IMR-90 (cell line): ENCODE measurements at regions not wholly inside any gene's neighbourhood (a gene's known extent, or its start where the extent isn't known, plus 50 kb on each side); places are given as distances from the start of the nearest gene placed in this dataset.

Source experiments
- ATAC-seq: fragments of 200-7000 bp; cut with Tn5 transposase; 2 replicates; pipeline ENCODE4 v1.9.1; 2020; ENCODE audit warnings: low read depth, mild to moderate bottlenecking, moderate library complexity
- BruUV-seq: library from RNA; stranded (reverse); fragments of 400-500 nt; replicated peaks from 2 replicates; lab custom pipeline; 2021; lab: Mats Ljungman, UMichigan
- CTCF ChIA-PET: fragments of 300-600 bp; formaldehyde crosslinking; extraction: SDS; loops from one replicate; lab custom pipeline; 2021; ENCODE audit warnings: antibody characterized with exemption; lab: Yijun Ruan, JAX
- POLR2A ChIA-PET: fragments of 300-600 bp; sonication (Branson Sonifier 250); formaldehyde crosslinking; loops from one replicate; lab custom pipeline; 2022; ENCODE audit warnings: antibody characterized with exemption; ENCODE audit not compliant: unreplicated experiment; lab: Charles Lee
- DNase-seq: peaks from one replicate; pipeline ENCODE4 v3.0.0; 2013
- H2AFZ ChIP-seq: replicated peaks from 2 replicates; pipeline ENCODE3; 2013; ENCODE audit warnings: low read length, mild to moderate bottlenecking; ENCODE audit not compliant: poor library complexity
- H2AK5ac ChIP-seq: 2 replicates; pipeline ENCODE4 v1.6.1; 2013; ENCODE audit warnings: low read depth, low read length, inconsistent platforms
- H2AK9ac ChIP-seq: replicated peaks from 2 replicates; pipeline ENCODE3; 2013; ENCODE audit warnings: mild to moderate bottlenecking, low read depth, low read length, moderate library complexity; ENCODE audit not compliant: poor library complexity
- H2BK120ac ChIP-seq: 2 replicates; pipeline ENCODE4 v1.6.1; 2013; ENCODE audit warnings: low read depth, low read length, inconsistent platforms
- H2BK15ac ChIP-seq: 3 replicates; pipeline ENCODE4 v1.6.1; 2013; ENCODE audit warnings: low read depth, low read length, inconsistent platforms
- H2BK20ac ChIP-seq: 2 replicates; pipeline ENCODE4 v1.6.1; 2013; ENCODE audit warnings: low read depth, mild to moderate bottlenecking, inconsistent platforms, low read length, moderate library complexity
- H2BK5ac ChIP-seq: 2 replicates; pipeline ENCODE4 v1.6.1; 2013; ENCODE audit warnings: mild to moderate bottlenecking, low read depth, low read length, inconsistent platforms; ENCODE audit not compliant: poor library complexity, severe bottlenecking
- H3K14ac ChIP-seq: replicated peaks from 2 replicates; pipeline ENCODE4 v1.6.1; 2013; ENCODE audit warnings: low read depth, low read length, inconsistent platforms
- H3K18ac ChIP-seq: 2 replicates; pipeline ENCODE4 v1.6.1; 2013; ENCODE audit warnings: low read depth, low read length, control low read depth
- H3K23ac ChIP-seq: 2 replicates; pipeline ENCODE4 v1.6.1; 2013; ENCODE audit warnings: low read depth, low read length, inconsistent platforms
- H3K27ac ChIP-seq: 2 replicates; pipeline ENCODE4 v1.5.1; 2013; ENCODE audit warnings: mild to moderate bottlenecking, control low read depth, low read length; ENCODE audit not compliant: insufficient read depth
- H3K27me3 ChIP-seq: 2 replicates; pipeline ENCODE4 v1.6.1; 2013; ENCODE audit warnings: low read length; ENCODE audit not compliant: control insufficient read depth, insufficient read depth
- H3K36me3 ChIP-seq: 2 replicates; pipeline ENCODE4 v1.6.1; 2013; ENCODE audit warnings: low read length, mixed read lengths; ENCODE audit not compliant: control insufficient read depth, insufficient read depth
- H3K4ac ChIP-seq: 2 replicates; pipeline ENCODE4 v1.6.1; 2013; ENCODE audit warnings: low read depth, low read length, inconsistent platforms
- H3K4me1 ChIP-seq: 2 replicates; pipeline ENCODE4 v1.6.1; 2013; ENCODE audit warnings: low read length, mixed read lengths; ENCODE audit not compliant: control insufficient read depth, insufficient read depth
- H3K4me2 ChIP-seq: 2 replicates; pipeline ENCODE4 v1.6.1; 2013; ENCODE audit warnings: low read depth, mild to moderate bottlenecking, control low read depth, low read length, moderate library complexity
- H3K4me3 ChIP-seq: 2 replicates; pipeline ENCODE4 v1.5.1; 2013; ENCODE audit warnings: low read depth, mild to moderate bottlenecking, control low read depth, low read length, moderate library complexity; ENCODE audit not compliant: insufficient read depth
- H3K56ac ChIP-seq: 2 replicates; pipeline ENCODE4 v1.6.1; 2013; ENCODE audit warnings: low read length, inconsistent platforms; ENCODE audit not compliant: insufficient read depth; ENCODE audit errors: extremely low read depth
- H3K79me1 ChIP-seq, 2 experiments: 2 replicates each; pipeline ENCODE4 v1.6.1; 2013; ENCODE audit warnings: low read length in 2 of 2, inconsistent platforms in 1 of 2, low read depth in 1 of 2
- H3K9ac ChIP-seq: 2 replicates; pipeline ENCODE4 v1.6.1; 2013; ENCODE audit warnings: low read depth, low read length, control low read depth
- H3K9me1 ChIP-seq: 2 replicates; pipeline ENCODE4 v1.6.1; 2013; ENCODE audit warnings: low read length, inconsistent platforms; ENCODE audit not compliant: insufficient read depth
- H3K9me3 ChIP-seq: 2 replicates; pipeline ENCODE4 v1.6.1; 2013; ENCODE audit warnings: low read length; ENCODE audit not compliant: control insufficient read depth, insufficient read depth
- H4K20me1 ChIP-seq: 2 replicates; pipeline ENCODE4 v1.6.1; 2013; ENCODE audit warnings: low read length, inconsistent platforms; ENCODE audit not compliant: insufficient read depth
- H4K5ac ChIP-seq: 2 replicates; pipeline ENCODE4 v1.6.1; 2013; ENCODE audit warnings: mild to moderate bottlenecking, low read depth, low read length, control low read depth
- H4K8ac ChIP-seq, 2 experiments: 2 replicates each; pipeline ENCODE4 v1.6.1; 2013; ENCODE audit warnings: low read depth in 2 of 2, low read length in 2 of 2, control low read depth in 1 of 2, inconsistent platforms in 1 of 2
- H4K91ac ChIP-seq: 2 replicates; pipeline ENCODE4 v1.6.1; 2013; ENCODE audit warnings: low read depth, low read length, inconsistent platforms; ENCODE audit not compliant: insufficient read depth
- BHLHE40 ChIP-seq: fragments of 150-350 bp; IDR thresholded peaks from 2 replicates; pipeline ENCODE4 v1.6.1; 2016; ENCODE audit warnings: mild to moderate bottlenecking, low read depth, low read length
- CEBPB ChIP-seq: IDR thresholded peaks from 2 replicates; pipeline ENCODE4 v1.6.1; 2012; ENCODE audit warnings: low read depth, low read length, improper control_type of control experiment
- CHD1 ChIP-seq: IDR thresholded peaks from 2 replicates; pipeline ENCODE4 v1.6.1; 2012; ENCODE audit warnings: low read depth, low read length, improper control_type of control experiment
- ELK1 ChIP-seq: fragments of 150-350 bp; IDR thresholded peaks from 2 replicates; pipeline ENCODE4 v1.6.1; 2016; ENCODE audit warnings: low read depth, mild to moderate bottlenecking, low read length, moderate library complexity, borderline replicate concordance
- FOS ChIP-seq: fragments of 150-350 bp; IDR thresholded peaks from 2 replicates; pipeline ENCODE4 v1.6.1; 2016; ENCODE audit warnings: low read depth, low read length
- MAFK ChIP-seq: IDR thresholded peaks from 2 replicates; pipeline ENCODE4 v1.6.1; 2012; ENCODE audit warnings: low read depth, low read length, improper control_type of control experiment
- MAZ ChIP-seq: IDR thresholded peaks from 2 replicates; pipeline ENCODE4 v1.6.1; 2012; ENCODE audit warnings: low read depth, mild to moderate bottlenecking, low read length, improper control_type of control experiment, moderate library complexity, borderline replicate concordance
- MXI1 ChIP-seq: IDR thresholded peaks from 2 replicates; pipeline ENCODE4 v1.6.1; 2012; ENCODE audit warnings: low read depth, mild to moderate bottlenecking, low read length, moderate library complexity, borderline replicate concordance
- NFE2L2 ChIP-seq: fragments of 150-350 bp; IDR thresholded peaks from 2 replicates; pipeline ENCODE4 v1.6.1; 2016; ENCODE audit warnings: low read depth, mild to moderate bottlenecking, low read length
- POLR2A ChIP-seq: IDR thresholded peaks from 2 replicates; pipeline ENCODE4 v1.6.1; 2012; ENCODE audit warnings: mild to moderate bottlenecking, low read depth, low read length
- RAD21 ChIP-seq: IDR thresholded peaks from 2 replicates; pipeline ENCODE4 v1.6.1; 2012; ENCODE audit warnings: low read length, improper control_type of control experiment
- RCOR1 ChIP-seq: IDR thresholded peaks from 2 replicates; pipeline ENCODE4 v1.6.1; 2012; ENCODE audit warnings: mild to moderate bottlenecking, low read length, improper control_type of control experiment; ENCODE audit not compliant: insufficient replicate concordance
- RFX5 ChIP-seq: IDR thresholded peaks from 2 replicates; pipeline ENCODE4 v1.8.0; 2012; ENCODE audit warnings: low read depth, mild to moderate bottlenecking, low read length, moderate library complexity
- SMC3 ChIP-seq: fragments of 150-350 bp; IDR thresholded peaks from 2 replicates; pipeline ENCODE4 v1.6.1; 2016; ENCODE audit warnings: low read depth, mild to moderate bottlenecking, antibody characterized with exemption, low read length, moderate library complexity
- WGBS, 2 experiments: methylation state at CpG; one replicate each; pipeline versions ENCODE4 v1.1.5 to v1.1.7; 2013; ENCODE audit warnings: missing lambda C conversion rate in 2 of 2; ENCODE audit not compliant: insufficient read length in 1 of 2; ENCODE audit errors: extremely low coverage in 2 of 2; 5-methylcytosine and 5-hydroxymethylcytosine counted together
- dilution Hi-C: fragments of 300-500 bp; cut with HindIII; formaldehyde crosslinking; loops from one replicate; pipeline ENCODE4 v1.14.3; 2018; ENCODE audit warnings: low sequenced_read_pairs; ENCODE audit not compliant: unreplicated experiment
- in situ Hi-C: fragments of 300-500 bp; cut with MboI; formaldehyde crosslinking; loops from 3 replicates; pipeline ENCODE4 v1.14.3; 2019; ENCODE audit warnings: low sequenced_read_pairs, inconsistent platforms, mixed read lengths
- intact Hi-C: fragments of 100-400 bp; cut with micrococcal nuclease; formaldehyde crosslinking; loops from 2 replicates; pipeline ENCODE4 v1.10.0; 2022
- TF ChIP-seq, protein P1 (sequence below): fragments of 150-350 bp; IDR thresholded peaks from 2 replicates; pipeline ENCODE4 v1.6.1; 2017; ENCODE audit warnings: mild to moderate bottlenecking, antibody characterized with exemption, low read length, low read depth
- TF ChIP-seq, protein P2 (sequence below): conservative IDR thresholded peaks from 2 replicates; pipeline ENCODE4 v1.5.1; 2012; ENCODE audit warnings: mild to moderate bottlenecking, low read depth, low read length, improper control_type of control experiment

GRCh38 chr7:41629711-41630111 lies 73.2 kb downstream of the INHBA start:
- ATAC-seq (no peak), DNase-seq (peak; percentile 44)
- no TSS peak for BruUV-seq

More at GRCh38 chr7:41629711-41630111, 73.2 kb downstream of the INHBA start:
- no peak overlapping the region for H3K4me3 ChIP-seq
- no peak overlapping the region for H2AK5ac ChIP-seq
- H4K5ac ChIP-seq = no peak overlapping the region
- H3K14ac ChIP-seq = no peak overlapping the region
- no peak overlapping the region; the same call in 1 of the 2 replicates for H3K18ac ChIP-seq
- dilution Hi-C loops = no loop called here
- H4K91ac ChIP-seq = no peak overlapping the region
- ChIA-PET POLR2A (no interaction called here), CTCF (no interaction called here)
- no peak overlapping the region for H2BK5ac ChIP-seq
- intact Hi-C loops = no loop called here
- no peak overlapping the region for H3K9ac ChIP-seq
- no CpG with 5 or more reads among the region's 1 CpG for WGBS, 2 experiments
- H3K4me1 ChIP-seq = no peaks in the 10 kb centered on the region; the same call in 1 of the 2 replicates
- H3K9me3 ChIP-seq = no peaks in the 10 kb centered on the region
- no peak overlapping the region for H2AFZ ChIP-seq
- no peak overlapping the region for H2AK9ac ChIP-seq
- no peak overlapping the region for H2BK15ac ChIP-seq
- no peak overlapping the region for H4K8ac ChIP-seq
- peaks cover 0 to 3% of the 10 kb centered on the region in 2 experiments; a peak in 2 of 4 replicates for H3K79me1 ChIP-seq
- H2BK120ac ChIP-seq = no peak overlapping the region
- no peak overlapping the region for H3K23ac ChIP-seq
- H3K4me2 ChIP-seq = no peak overlapping the region
- no peak overlapping the region for H3K27ac ChIP-seq
- H3K27me3 ChIP-seq = no peaks in the 10 kb centered on the region
- H4K20me1 ChIP-seq = no peaks in the 10 kb centered on the region
- in situ Hi-C loops = no loop called here
- no peak overlapping the region; the same call in 1 of the 2 replicates for H3K4ac ChIP-seq
- H3K36me3 ChIP-seq = no peaks in the 10 kb centered on the region
- H3K56ac ChIP-seq = no peak overlapping the region
- TF ChIP-seq NFE2L2 (no peak), POLR2A (no peak), SMC3 (no peak), MAFK (no peak), ELK1 (no peak), MAZ (no peak), BHLHE40 (no peak), MXI1 (no peak), CHD1 (no peak), RFX5 (no peak), RAD21 (no peak), CEBPB (no peak), RCOR1 (no peak), FOS (no peak)
- TF ChIP-seq, protein P1, sequence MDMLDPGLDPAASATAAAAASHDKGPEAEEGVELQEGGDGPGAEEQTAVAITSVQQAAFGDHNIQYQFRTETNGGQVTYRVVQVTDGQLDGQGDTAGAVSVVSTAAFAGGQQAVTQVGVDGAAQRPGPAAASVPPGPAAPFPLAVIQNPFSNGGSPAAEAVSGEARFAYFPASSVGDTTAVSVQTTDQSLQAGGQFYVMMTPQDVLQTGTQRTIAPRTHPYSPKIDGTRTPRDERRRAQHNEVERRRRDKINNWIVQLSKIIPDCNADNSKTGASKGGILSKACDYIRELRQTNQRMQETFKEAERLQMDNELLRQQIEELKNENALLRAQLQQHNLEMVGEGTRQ = no peak
- TF ChIP-seq, protein P2, sequence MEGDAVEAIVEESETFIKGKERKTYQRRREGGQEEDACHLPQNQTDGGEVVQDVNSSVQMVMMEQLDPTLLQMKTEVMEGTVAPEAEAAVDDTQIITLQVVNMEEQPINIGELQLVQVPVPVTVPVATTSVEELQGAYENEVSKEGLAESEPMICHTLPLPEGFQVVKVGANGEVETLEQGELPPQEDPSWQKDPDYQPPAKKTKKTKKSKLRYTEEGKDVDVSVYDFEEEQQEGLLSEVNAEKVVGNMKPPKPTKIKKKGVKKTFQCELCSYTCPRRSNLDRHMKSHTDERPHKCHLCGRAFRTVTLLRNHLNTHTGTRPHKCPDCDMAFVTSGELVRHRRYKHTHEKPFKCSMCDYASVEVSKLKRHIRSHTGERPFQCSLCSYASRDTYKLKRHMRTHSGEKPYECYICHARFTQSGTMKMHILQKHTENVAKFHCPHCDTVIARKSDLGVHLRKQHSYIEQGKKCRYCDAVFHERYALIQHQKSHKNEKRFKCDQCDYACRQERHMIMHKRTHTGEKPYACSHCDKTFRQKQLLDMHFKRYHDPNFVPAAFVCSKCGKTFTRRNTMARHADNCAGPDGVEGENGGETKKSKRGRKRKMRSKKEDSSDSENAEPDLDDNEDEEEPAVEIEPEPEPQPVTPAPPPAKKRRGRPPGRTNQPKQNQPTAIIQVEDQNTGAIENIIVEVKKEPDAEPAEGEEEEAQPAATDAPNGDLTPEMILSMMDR = no peak
- no peak overlapping the region; the same call in 1 of the 2 replicates for H2BK20ac ChIP-seq
- no peaks in the 10 kb centered on the region for H3K9me1 ChIP-seq
